ENCODE measurements at regions not wholly inside any gene's neighbourhood (a gene's known extent, or its start where the extent isn't known, plus 50 kb on each side); places are given as distances from the start of the nearest gene placed in this dataset.
"Not testable (repeated sequence)": the region's sequence is repeated elsewhere in the genome, so short reads cannot be mapped to it uniquely, and the experiment has no call there.

- DNase-seq = no peak
These were observed 345.5 kb downstream of the CD83 start for GRCh38 chr6:14463110-14463509.

- no peak for DNase-seq
These were observed 346.5 kb downstream of the CD83 start for GRCh38 chr6:14464055-14464454.

- no peak for DNase-seq
These were observed 347.1 kb downstream of the CD83 start for GRCh38 chr6:14464716-14465115.

- DNase-seq = no peak
These were observed 348.7 kb downstream of the CD83 start for GRCh38 chr6:14466278-14466677.

GRCh38 chr6:14467591-14467990 lies 350.0 kb downstream of the CD83 start:
- DNase-seq = no peak

GRCh38 chr6:14468647-14469321 lies 351.2 kb downstream of the CD83 start:
- DNase-seq = no peak

- DNase-seq = no peak
These were observed 352.5 kb downstream of the CD83 start for GRCh38 chr6:14470101-14470500.

- DNase-seq = no peak
These were observed 353.1 kb downstream of the CD83 start for GRCh38 chr6:14470671-14471070.

- DNase-seq = no peak
These were observed 354.8 kb downstream of the CD83 start for GRCh38 chr6:14472255-14472985.

GRCh38 chr6:14472986-14473337 lies 355.4 kb downstream of the CD83 start:
- no peak for DNase-seq

- DNase-seq = no peak
These were observed 357.2 kb downstream of the CD83 start for GRCh38 chr6:14474816-14475215.

- DNase-seq = no peak
These were observed 357.7 kb downstream of the CD83 start for GRCh38 chr6:14475306-14475705.

- DNase-seq = no peak
These were observed 359.4 kb downstream of the CD83 start for GRCh38 chr6:14476793-14477531.

- DNase-seq = no peak
These were observed 360.0 kb downstream of the CD83 start for GRCh38 chr6:14477559-14477958.

GRCh38 chr6:14478381-14479225 lies 361.0 kb downstream of the CD83 start:
- DNase-seq = no peak

- not testable (repeated sequence) for DNase-seq
These were observed 364.4 kb downstream of the CD83 start for GRCh38 chr6:14481946-14482345.

GRCh38 chr6:14487625-14488024 lies 370.1 kb downstream of the CD83 start:
- no peak for DNase-seq

- DNase-seq = no peak
These were observed 370.6 kb downstream of the CD83 start for GRCh38 chr6:14488180-14488579.

- DNase-seq = no peak
These were observed 371.9 kb downstream of the CD83 start for GRCh38 chr6:14489445-14489844.

- DNase-seq = no peak
These were observed 381.2 kb downstream of the CD83 start for GRCh38 chr6:14498748-14499147.

GRCh38 chr6:14499309-14499708 lies 381.7 kb downstream of the CD83 start:
- DNase-seq = no peak

- no peak for DNase-seq
These were observed 382.3 kb downstream of the CD83 start for GRCh38 chr6:14499841-14500240.

- DNase-seq = no peak
These were observed 383.2 kb downstream of the CD83 start for GRCh38 chr6:14500809-14501208.
